ENCODE measurements at regions not wholly inside any gene's neighbourhood (a gene's known extent, or its start where the extent isn't known, plus 50 kb on each side); places are given as distances from the start of the nearest gene placed in this dataset.

DNA sequence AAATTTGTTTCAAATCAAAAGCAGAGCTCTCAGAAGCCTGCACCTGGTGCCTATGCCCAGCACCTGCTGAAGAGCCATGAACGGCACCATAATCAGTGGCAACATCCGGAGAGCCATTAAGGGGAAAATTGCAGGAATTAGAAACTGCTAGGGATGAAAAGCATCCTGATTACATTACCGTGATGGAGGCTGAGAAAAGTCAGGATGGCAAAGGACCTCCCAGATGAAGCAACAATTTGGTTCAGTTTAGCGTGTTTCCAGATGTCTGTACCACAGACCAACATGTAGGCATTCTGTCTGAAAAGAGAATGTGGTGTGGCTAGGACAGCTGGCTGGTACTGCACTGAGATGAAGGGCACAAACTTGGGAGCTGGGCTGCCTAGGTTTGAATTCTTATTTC, 106.1 kb downstream of the EOMES start:
- Mint-ChIP-seq H3K27me3 (no peaks in the 10 kb centered on the region), H3K27ac (no peak overlapping the region), H3K4me1 (ENCODE audit: low read depth) (no peaks in the 10 kb centered on the region), H3K36me3 (ENCODE audit: low read depth) (no peaks in the 10 kb centered on the region), H3K4me3 (no peak overlapping the region), H3K9me3 (peaks cover 5% of the 10 kb centered on the region)
- CTCF ChIA-PET, result no interaction called here
- intact Hi-C loops (cut with micrococcal nuclease), result no loop called here
- TF ChIP-seq, protein P1, sequence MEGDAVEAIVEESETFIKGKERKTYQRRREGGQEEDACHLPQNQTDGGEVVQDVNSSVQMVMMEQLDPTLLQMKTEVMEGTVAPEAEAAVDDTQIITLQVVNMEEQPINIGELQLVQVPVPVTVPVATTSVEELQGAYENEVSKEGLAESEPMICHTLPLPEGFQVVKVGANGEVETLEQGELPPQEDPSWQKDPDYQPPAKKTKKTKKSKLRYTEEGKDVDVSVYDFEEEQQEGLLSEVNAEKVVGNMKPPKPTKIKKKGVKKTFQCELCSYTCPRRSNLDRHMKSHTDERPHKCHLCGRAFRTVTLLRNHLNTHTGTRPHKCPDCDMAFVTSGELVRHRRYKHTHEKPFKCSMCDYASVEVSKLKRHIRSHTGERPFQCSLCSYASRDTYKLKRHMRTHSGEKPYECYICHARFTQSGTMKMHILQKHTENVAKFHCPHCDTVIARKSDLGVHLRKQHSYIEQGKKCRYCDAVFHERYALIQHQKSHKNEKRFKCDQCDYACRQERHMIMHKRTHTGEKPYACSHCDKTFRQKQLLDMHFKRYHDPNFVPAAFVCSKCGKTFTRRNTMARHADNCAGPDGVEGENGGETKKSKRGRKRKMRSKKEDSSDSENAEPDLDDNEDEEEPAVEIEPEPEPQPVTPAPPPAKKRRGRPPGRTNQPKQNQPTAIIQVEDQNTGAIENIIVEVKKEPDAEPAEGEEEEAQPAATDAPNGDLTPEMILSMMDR (IDR thresholded peaks at IDR 0.05), result no peak
- ATAC-seq (no peak), DNase-seq (no peak)
- POLR2A ChIA-PET, result no interaction called here

DNA sequence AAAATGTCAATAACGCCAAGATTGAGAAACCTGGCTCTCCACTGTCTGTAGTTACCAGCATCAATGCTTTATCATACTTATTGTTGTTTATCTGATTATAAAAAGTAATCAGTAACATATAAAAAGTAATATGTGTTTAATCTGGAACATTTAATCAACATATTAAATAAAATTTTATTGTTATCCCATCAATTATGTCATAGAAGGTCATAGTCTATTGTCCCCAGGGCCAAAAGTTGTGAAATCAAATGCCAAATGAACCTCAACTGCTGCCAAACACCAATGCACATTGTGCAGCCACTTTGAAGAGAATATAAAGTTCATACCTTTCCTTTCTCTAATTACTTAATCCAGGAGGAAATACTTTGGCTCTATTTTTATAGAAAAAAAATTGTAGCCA, 106.6 kb downstream of the EOMES start:
- H3K9me3 Mint-ChIP-seq, result peaks cover 5% of the 10 kb centered on the region
- H3K4me1 Mint-ChIP-seq (ENCODE audit: low read depth), result no peaks in the 10 kb centered on the region
- no peaks in the 10 kb centered on the region for H3K36me3 Mint-ChIP-seq (ENCODE audit: low read depth)
- TF ChIP-seq, protein P1 (IDR thresholded peaks at IDR 0.05), result no peak
- ATAC-seq (no peak), DNase-seq (no peak)
- intact Hi-C loops (cut with micrococcal nuclease), result no loop called here
- no peaks in the 10 kb centered on the region for H3K27me3 Mint-ChIP-seq
- no peak overlapping the region for H3K4me3 Mint-ChIP-seq
- CTCF ChIA-PET, result no interaction called here
- H3K27ac Mint-ChIP-seq, result no peak overlapping the region
- POLR2A ChIA-PET, result no interaction called here

DNA sequence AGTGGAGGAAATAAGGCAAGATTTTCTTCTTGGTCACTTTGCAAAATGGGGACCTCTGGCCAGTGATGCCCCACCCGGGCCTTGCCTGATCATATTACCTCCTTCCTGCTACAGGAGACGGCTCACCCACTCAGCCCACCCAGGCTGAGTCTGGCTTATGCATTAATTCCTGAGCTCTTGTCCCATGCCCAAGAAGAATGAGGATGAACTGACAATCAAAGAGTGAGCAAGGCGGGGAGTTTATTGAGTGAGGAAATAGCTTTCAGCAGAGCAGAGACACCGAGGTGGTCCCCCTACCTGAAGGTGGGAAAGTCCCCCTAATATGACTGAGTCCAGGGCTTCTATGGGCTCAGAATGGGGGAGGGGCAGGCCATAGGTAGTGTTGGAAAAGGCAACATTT, 107.5 kb downstream of the EOMES start:
- H3K27ac Mint-ChIP-seq, result no peak overlapping the region

DNA sequence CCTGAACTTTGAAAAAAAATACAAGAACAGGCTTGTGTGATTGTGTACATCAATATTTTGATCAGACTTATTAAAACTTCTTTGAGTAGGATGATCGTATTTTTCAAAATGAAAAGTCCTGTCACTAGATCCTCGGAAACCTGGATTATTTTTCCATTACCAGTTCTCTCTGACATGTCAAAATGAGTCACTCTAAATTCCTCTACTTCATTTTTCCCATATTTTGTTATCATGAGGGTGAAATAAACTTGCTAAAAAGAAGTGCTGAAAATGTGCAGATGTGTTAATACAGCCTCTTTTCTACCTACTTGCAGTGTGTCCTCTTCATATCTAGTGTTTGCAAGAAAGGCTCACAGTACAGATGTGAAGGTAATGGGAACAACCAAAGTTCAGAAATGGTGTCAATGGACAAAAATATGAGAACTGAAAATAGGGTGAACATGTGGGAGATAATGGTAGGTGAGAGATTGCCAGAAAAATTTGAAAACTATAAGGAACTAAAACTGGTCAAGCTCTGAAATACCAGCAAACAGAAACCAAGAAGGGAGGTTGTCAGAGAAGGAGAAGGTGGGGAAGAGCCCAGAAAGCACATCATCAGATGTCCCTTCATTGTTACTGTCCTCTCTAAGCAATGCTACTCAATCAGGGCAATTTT, 108.2 kb downstream of the EOMES start:
- intact Hi-C loops (cut with micrococcal nuclease), result no loop called here
- no peaks in the 10 kb centered on the region for H3K4me1 Mint-ChIP-seq (ENCODE audit: low read depth)
- peaks cover 5% of the 10 kb centered on the region for H3K9me3 Mint-ChIP-seq
- no peaks in the 10 kb centered on the region for H3K36me3 Mint-ChIP-seq (ENCODE audit: low read depth)
- DNase-seq, result no peak
- CTCF ChIA-PET, result no interaction called here
- ATAC-seq, result no peak
- TF ChIP-seq, protein P1 (IDR thresholded peaks at IDR 0.05), result no peak
- H3K27me3 Mint-ChIP-seq, result no peaks in the 10 kb centered on the region
- POLR2A ChIA-PET, result no interaction called here
- no peak overlapping the region for H3K27ac Mint-ChIP-seq
- no peak overlapping the region for H3K4me3 Mint-ChIP-seq

More for the DNA sequence above, 107.5 kb downstream of the EOMES start:
- intact Hi-C loops (cut with micrococcal nuclease), result no loop called here
- DNase-seq (no peak), ATAC-seq (no peak)
- CTCF ChIA-PET, result no interaction called here
- TF ChIP-seq, protein P1 (IDR thresholded peaks at IDR 0.05), result no peak
- no peak overlapping the region for H3K4me3 Mint-ChIP-seq
- POLR2A ChIA-PET, result no interaction called here
- H3K9me3 Mint-ChIP-seq, result peaks cover 5% of the 10 kb centered on the region
- H3K4me1 Mint-ChIP-seq (ENCODE audit: low read depth), result no peaks in the 10 kb centered on the region
- H3K36me3 Mint-ChIP-seq (ENCODE audit: low read depth), result no peaks in the 10 kb centered on the region
- no peaks in the 10 kb centered on the region for H3K27me3 Mint-ChIP-seq

DNA sequence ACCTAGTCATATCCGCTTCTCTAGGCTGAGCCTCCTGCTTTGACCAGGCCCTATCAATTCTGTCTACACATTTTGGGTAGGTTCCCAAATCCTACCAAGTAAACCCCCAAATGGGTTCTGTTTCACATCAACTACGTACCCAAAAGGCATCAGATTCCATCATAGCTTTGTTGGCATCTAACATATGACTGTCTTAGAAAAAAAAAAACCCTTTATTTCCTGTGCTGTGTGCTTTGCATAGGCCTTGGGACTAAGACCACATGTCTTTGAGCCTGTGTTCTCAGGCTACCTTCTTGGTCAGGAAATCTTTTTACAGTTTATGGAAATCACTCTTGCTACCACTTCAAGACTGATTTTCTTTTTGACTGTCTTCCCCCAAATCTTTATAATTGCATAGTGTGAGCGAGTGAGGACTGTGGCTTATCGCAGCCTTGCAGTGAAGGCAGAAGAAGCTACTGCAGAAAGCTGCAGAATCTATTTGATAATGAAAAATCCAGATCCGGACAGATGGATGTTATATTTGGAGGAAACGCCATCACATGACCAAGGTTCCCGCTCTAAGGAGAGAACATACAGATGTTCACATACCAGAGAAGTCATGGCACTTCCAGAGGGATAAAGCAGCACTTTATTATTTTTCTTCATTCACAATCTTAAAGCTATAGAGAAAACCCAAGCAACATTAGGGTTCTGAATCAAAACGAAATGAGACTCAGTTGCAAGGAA, 111.2 kb downstream of the EOMES start:
- ChIA-PET CTCF (interaction anchor here (1.0 kb wide), 1 partner anchor 48 kb away, joined by 4 read pairs; no protein-coding TSS in a partner anchor), POLR2A (no interaction called here)
- H3K36me3 Mint-ChIP-seq (ENCODE audit: low read depth), result no peaks in the 10 kb centered on the region
- H3K4me3 Mint-ChIP-seq, result no peak overlapping the region
- TF ChIP-seq, protein P1 (IDR thresholded peaks at IDR 0.05), result no peak
- intact Hi-C loops (cut with micrococcal nuclease), result no loop called here
- DNase-seq (no peak), ATAC-seq (no peak)
- peaks cover 5% of the 10 kb centered on the region for H3K9me3 Mint-ChIP-seq
- no peaks in the 10 kb centered on the region for H3K27me3 Mint-ChIP-seq
- no peak overlapping the region for H3K27ac Mint-ChIP-seq
- H3K4me1 Mint-ChIP-seq (ENCODE audit: low read depth), result no peaks in the 10 kb centered on the region

Data from activated CD8-positive, alpha-beta T cell treated with anti-CD3 and anti-CD28 coated beads for 36 hours (primary cell).